Retinal pigment epithelial cell (primary cell): ENCODE measurements at regions not wholly inside any gene's neighbourhood (a gene's known extent, or its start where the extent isn't known, plus 50 kb on each side); places are given as distances from the start of the nearest gene placed in this dataset.

Experiments
- DNase-seq: peaks from one replicate; pipeline ENCODE4 v3.0.0-alpha.2; 2010; ENCODE audit warnings: low read depth
- H3K4me3 ChIP-seq: 2 replicates; pipeline ENCODE4 v1.5.1; 2011; ENCODE audit warnings: mild to moderate bottlenecking, low read length, control low read depth, moderate library complexity
- CTCF ChIP-seq: conservative IDR thresholded peaks from 2 replicates; pipeline ENCODE4 v1.5.1; 2011; ENCODE audit warnings: low read depth, low read length, control low read depth, inconsistent platforms

DNA sequence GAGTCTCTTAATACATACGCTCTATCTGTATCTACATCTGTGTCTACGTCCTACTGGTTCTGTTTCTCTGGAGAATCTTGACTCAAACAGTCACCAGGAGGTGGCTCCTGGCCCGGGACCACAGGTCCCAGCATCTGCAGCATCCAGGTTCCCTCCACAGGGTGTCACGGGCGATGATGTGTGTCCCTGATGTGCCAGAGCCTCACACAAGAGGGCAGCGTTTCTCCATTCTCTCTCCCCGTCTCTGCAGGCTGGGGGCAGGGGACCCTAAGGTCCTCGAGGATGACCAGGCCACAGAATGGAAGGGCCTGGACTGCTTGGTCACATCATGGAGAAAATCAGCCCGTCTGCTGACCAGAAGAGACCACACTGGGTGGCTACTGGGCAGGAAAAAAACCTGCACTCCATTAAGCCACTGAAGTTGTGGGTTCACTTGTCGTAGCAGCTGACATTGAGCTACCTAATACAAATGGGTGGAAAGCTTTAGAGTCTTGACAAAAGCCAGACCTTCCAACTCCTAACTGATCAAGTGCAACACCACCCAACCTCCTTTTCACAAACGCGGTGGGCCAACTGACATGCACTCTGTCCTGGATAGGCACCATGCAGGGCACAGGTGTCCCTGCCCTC, 392.5 kb downstream of the CTTN start:
- peak; percentile 3 for TF ChIP-seq CTCF
- no peak for DNase-seq
- no peak overlapping the region for H3K4me3 ChIP-seq

DNA sequence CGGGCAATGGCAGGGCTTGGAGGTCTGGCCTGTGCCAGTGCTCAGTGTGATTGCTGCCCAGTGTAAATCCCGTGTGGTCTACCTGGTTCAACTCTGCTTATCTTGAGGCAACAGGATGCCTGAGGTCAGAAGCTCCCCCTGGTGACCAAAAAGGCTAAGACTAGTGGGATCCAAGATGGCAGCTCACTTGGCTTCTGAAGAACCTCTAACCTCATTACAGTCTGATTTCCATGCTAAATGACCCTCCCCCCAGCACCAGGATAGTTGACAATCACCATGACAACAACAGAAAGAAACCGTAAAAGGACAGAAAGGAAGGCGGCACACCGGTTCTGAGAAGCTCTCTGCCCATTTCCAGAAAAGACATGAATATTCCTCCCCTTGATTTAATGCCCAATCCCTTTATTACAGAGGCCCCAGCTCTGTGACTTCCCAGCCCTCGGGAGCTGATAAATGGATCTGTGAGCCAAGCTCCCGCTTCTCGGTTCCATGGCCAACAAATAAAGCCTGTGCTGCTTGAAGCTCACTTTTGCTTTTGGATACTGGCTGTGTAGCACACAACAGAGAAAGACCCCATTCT, 398.4 kb downstream of the CTTN start:
- DNase-seq: no peak
- no peak overlapping the region for H3K4me3 ChIP-seq
- TF ChIP-seq CTCF: no peak

GRCh38 chr11:70798296-70798695, 400.0 kb downstream of the CTTN start:
- no peak overlapping the region for H3K4me3 ChIP-seq
- TF ChIP-seq CTCF: no peak
- no peak for DNase-seq

GRCh38 chr11:70799386-70799785, 401.1 kb downstream of the CTTN start:
- no peak for TF ChIP-seq CTCF
- DNase-seq: no peak
- H3K4me3 ChIP-seq: no peak overlapping the region

DNA sequence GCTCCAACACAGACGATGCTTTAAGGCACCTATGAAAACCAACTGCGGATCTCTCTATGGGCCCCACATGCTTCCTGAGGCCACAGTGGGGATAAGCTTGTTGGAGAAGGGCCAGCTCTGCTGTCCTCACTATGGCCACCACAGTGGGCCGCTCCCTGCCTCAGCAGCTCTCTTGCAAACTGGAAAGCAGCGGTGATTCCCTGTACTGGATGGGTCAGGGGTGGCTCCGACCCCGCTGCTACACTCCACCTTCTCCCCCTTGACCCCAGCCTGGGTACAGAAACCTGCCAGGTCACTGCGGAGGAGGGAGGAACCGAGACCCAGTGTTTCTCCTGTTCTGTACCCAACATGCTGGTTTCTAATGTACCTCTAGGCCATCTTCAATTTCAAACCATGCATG, 403.9 kb downstream of the CTTN start:
- no peak for TF ChIP-seq CTCF
- DNase-seq: no peak
- H3K4me3 ChIP-seq: no peak overlapping the region

DNA sequence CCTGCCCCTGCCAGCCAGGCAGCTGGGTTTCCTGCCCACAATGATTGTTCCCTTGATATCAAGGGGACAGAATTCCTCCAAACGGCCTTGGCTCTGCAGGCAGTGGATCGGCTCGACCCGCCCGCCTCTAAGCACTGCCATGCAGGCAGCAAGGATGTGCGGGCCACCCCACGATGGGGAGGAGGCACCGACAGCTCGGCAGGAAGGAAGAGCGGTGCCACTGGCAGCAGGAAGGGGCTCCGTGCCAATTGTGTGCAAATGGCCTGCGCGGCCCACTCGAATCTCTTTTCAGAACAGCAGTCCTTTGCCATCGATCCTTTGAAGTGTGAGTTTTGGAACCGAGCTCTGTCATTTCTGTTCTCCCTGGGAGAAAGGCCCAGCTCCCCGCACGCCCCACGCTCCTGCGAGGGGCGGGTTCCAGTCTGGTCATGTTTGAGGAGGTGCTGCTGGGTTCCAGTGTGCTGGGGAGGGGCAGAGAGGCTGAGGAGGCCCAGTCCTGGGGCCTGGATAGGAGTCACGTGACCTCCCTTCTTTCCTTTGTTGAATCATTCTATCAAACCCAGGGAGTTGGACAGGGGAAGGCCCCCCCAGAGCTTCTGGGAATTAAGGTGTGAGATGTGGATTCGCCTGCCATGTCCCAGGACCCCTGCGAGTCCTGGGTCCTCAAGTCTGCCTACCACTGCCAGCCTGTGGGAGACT, 406.0 kb downstream of the CTTN start:
- TF ChIP-seq CTCF: no peak
- no peak for DNase-seq
- H3K4me3 ChIP-seq: no peak overlapping the region

DNA sequence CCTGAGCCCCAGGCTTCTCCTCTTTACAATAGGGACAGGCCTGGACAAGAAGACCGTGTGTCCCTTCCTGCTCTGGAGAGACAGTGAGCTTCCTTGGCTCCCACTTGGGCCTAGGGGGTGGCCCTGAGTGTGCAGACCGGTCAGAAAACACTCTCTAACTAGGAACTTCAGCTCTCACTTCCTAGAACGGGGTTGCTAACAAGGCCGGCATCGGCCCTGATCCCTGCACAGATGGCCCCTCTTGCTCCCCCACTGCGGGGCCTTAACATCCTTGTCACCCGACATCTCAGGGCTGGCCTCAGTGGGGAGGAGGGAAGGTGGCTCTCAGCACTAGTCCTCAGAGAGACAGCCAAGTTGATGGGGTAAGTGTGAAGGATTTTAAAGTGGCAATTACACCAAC, 406.9 kb downstream of the CTTN start:
- no peak overlapping the region for H3K4me3 ChIP-seq
- DNase-seq: no peak
- no peak for TF ChIP-seq CTCF
